GM21515 (cell line): ENCODE measurements at regions not wholly inside any gene's neighbourhood (a gene's known extent, or its start where the extent isn't known, plus 50 kb on each side); places are given as distances from the start of the nearest gene placed in this dataset.

Experiments used
- ATAC-seq: cut with Tn5 transposase; IDR thresholded peaks from one replicate; pipeline ENCODE4 v1.9.1; 2021; ENCODE audit not compliant: unreplicated experiment

GRCh38 chr10:78160591-78160990, 126.9 kb downstream of the RPS24 start:
- no peak for ATAC-seq

- no peak for ATAC-seq
Observed at GRCh38 chr10:78162853-78163252, 129.2 kb downstream of the RPS24 start.

- ATAC-seq, result no peak
Observed at GRCh38 chr10:78164702-78165101, 131.0 kb downstream of the RPS24 start.

GRCh38 chr10:78165172-78165571, 131.5 kb downstream of the RPS24 start:
- no peak for ATAC-seq

GRCh38 chr10:78165617-78166016, 132.0 kb downstream of the RPS24 start:
- no peak for ATAC-seq

- no peak for ATAC-seq
Observed at GRCh38 chr10:78166261-78166660, 132.6 kb downstream of the RPS24 start.

GRCh38 chr10:78169214-78169613, 135.6 kb downstream of the RPS24 start:
- no peak for ATAC-seq

- ATAC-seq, result no peak
Observed at GRCh38 chr10:78170026-78170475, 136.4 kb downstream of the RPS24 start.

GRCh38 chr10:78171633-78172400, 138.2 kb downstream of the RPS24 start:
- ATAC-seq, result no peak

- ATAC-seq, result no peak
Observed at GRCh38 chr10:78173360-78174015, 139.8 kb downstream of the RPS24 start.

- no peak for ATAC-seq
Observed at GRCh38 chr10:78175444-78176015, 141.9 kb downstream of the RPS24 start.

- no peak for ATAC-seq
Observed at GRCh38 chr10:78176320-78177317, 143.0 kb downstream of the RPS24 start.

- ATAC-seq, result no peak
Observed at GRCh38 chr10:78177491-78178185, 144.0 kb downstream of the RPS24 start.

GRCh38 chr10:78178397-78178796, 144.7 kb downstream of the RPS24 start:
- ATAC-seq, result no peak

- ATAC-seq, result no peak
Observed at GRCh38 chr10:78178940-78179339, 145.3 kb downstream of the RPS24 start.

- no peak for ATAC-seq
Observed at GRCh38 chr10:78179886-78180705, 146.4 kb downstream of the RPS24 start.

GRCh38 chr10:78181381-78182055, 147.9 kb downstream of the RPS24 start:
- ATAC-seq, result no peak

GRCh38 chr10:78182841-78183240, 149.2 kb downstream of the RPS24 start:
- no peak for ATAC-seq
